Epidermal melanocyte (primary cell): ENCODE measurements at regions not wholly inside any gene's neighbourhood (a gene's known extent, or its start where the extent isn't known, plus 50 kb on each side); places are given as distances from the start of the nearest gene placed in this dataset.
"Not testable (repeated sequence)": the region's sequence is repeated elsewhere in the genome, so short reads cannot be mapped to it uniquely, and the experiment has no call there.

ENCODE experiments used
- DNase-seq: peaks from one replicate; pipeline ENCODE4 v3.0.0; 2011; ENCODE audit warnings: low spot score; ENCODE audit not compliant: insufficient read length

GRCh38 chr4:97153042-97153441, 990.2 kb downstream of the STPG2 start:
- no peak for DNase-seq

GRCh38 chr4:97159625-97160024, 983.7 kb downstream of the STPG2 start:
- no peak for DNase-seq

- DNase-seq = no peak
Observed at GRCh38 chr4:97185233-97185632, 958.0 kb downstream of the STPG2 start.

- no peak for DNase-seq
Observed at GRCh38 chr4:97197106-97197505, 946.2 kb downstream of the STPG2 start.

- no peak for DNase-seq
Observed at GRCh38 chr4:97208749-97209148, 934.5 kb downstream of the STPG2 start.

GRCh38 chr4:97215409-97215941, 927.8 kb downstream of the STPG2 start:
- no peak for DNase-seq

- no peak for DNase-seq
Observed at GRCh38 chr4:97216046-97216445, 927.2 kb downstream of the STPG2 start.

GRCh38 chr4:97235521-97235920, 907.8 kb downstream of the STPG2 start:
- DNase-seq = no peak

- DNase-seq = no peak
Observed at GRCh38 chr4:97238956-97239666, 904.2 kb downstream of the STPG2 start.

- no peak for DNase-seq
Observed at GRCh38 chr4:97239667-97239997, 903.6 kb downstream of the STPG2 start.

GRCh38 chr4:97252615-97253154, 890.6 kb downstream of the STPG2 start:
- DNase-seq = no peak

GRCh38 chr4:97262769-97263168, 880.5 kb downstream of the STPG2 start:
- DNase-seq = no peak

- DNase-seq = no peak
Observed at GRCh38 chr4:97270051-97270450, 873.2 kb downstream of the STPG2 start.

- no peak for DNase-seq
Observed at GRCh38 chr4:97279391-97279790, 863.9 kb downstream of the STPG2 start.

GRCh38 chr4:97300561-97300960, 842.7 kb downstream of the STPG2 start:
- no peak for DNase-seq

- no peak for DNase-seq
Observed at GRCh38 chr4:97305351-97305750, 837.9 kb downstream of the STPG2 start.

GRCh38 chr4:97309121-97309520, 834.2 kb downstream of the STPG2 start:
- no peak for DNase-seq

- DNase-seq = no peak
Observed at GRCh38 chr4:97317201-97317600, 826.1 kb downstream of the STPG2 start.

- DNase-seq = no peak
Observed at GRCh38 chr4:97317671-97318070, 825.6 kb downstream of the STPG2 start.

- DNase-seq = not testable (repeated sequence)
Observed at GRCh38 chr4:97325751-97326150, 817.5 kb downstream of the STPG2 start.

- no peak for DNase-seq
Observed at GRCh38 chr4:97330917-97331316, 812.4 kb downstream of the STPG2 start.

- DNase-seq = no peak
Observed at GRCh38 chr4:97334348-97334747, 808.9 kb downstream of the STPG2 start.

- no peak for DNase-seq
Observed at GRCh38 chr4:97349468-97350186, 793.6 kb downstream of the STPG2 start.
